Islet precursor cell (in vitro differentiated cells): ENCODE measurements at regions not wholly inside any gene's neighbourhood (a gene's known extent, or its start where the extent isn't known, plus 50 kb on each side); places are given as distances from the start of the nearest gene placed in this dataset.

ENCODE experiments used
- DNase-seq: peaks from one replicate; pipeline ENCODE4 v3.0.0-alpha.2; 2018

GRCh38 chr3:127394984-127395662, 107.3 kb upstream of the PRR20G start:
- peak; percentile 50 for DNase-seq

GRCh38 chr3:127394031-127394430, 106.2 kb upstream of the PRR20G start:
- DNase-seq = peak; percentile 32

GRCh38 chr3:127393131-127393820, 105.4 kb upstream of the PRR20G start:
- peak; percentile 52 for DNase-seq

GRCh38 chr3:127392156-127392490, 104.3 kb upstream of the PRR20G start:
- DNase-seq = peak; percentile 47

GRCh38 chr3:127391436-127392155, 103.8 kb upstream of the PRR20G start:
- peak; percentile 55 for DNase-seq

GRCh38 chr3:127390365-127391025, 102.6 kb upstream of the PRR20G start:
- DNase-seq = peak; percentile 60

GRCh38 chr3:127389913-127390312, 102.1 kb upstream of the PRR20G start:
- peak; percentile 43 for DNase-seq

GRCh38 chr3:127389420-127389819, 101.6 kb upstream of the PRR20G start:
- DNase-seq = peak; percentile 92

- DNase-seq = no peak
Measured at GRCh38 chr3:127388427-127388826, 100.6 kb upstream of the PRR20G start.

- peak; percentile 38 for DNase-seq
Measured at GRCh38 chr3:127387556-127388153, 99.8 kb upstream of the PRR20G start.

GRCh38 chr3:127387119-127387518, 99.3 kb upstream of the PRR20G start:
- DNase-seq = peak; percentile 29

- DNase-seq = peak; percentile 23
Measured at GRCh38 chr3:127386490-127386889, 98.6 kb upstream of the PRR20G start.

GRCh38 chr3:127385540-127385870, 97.7 kb upstream of the PRR20G start:
- peak; percentile 30 for DNase-seq

- DNase-seq = peak; percentile 54
Measured at GRCh38 chr3:127384717-127385539, 97.1 kb upstream of the PRR20G start.

GRCh38 chr3:127383656-127384179, 95.9 kb upstream of the PRR20G start:
- DNase-seq = peak; percentile 29

GRCh38 chr3:127377801-127378655, 90.2 kb upstream of the PRR20G start:
- peak; percentile 52 for DNase-seq

- peak; percentile 37 for DNase-seq
Measured at GRCh38 chr3:127375151-127375930, 87.5 kb upstream of the PRR20G start.

- DNase-seq = peak; percentile 69
Measured at GRCh38 chr3:127374086-127375010, 86.5 kb upstream of the PRR20G start.
